Dermis blood vessel endothelial cell (primary cell): ENCODE measurements at regions not wholly inside any gene's neighbourhood (a gene's known extent, or its start where the extent isn't known, plus 50 kb on each side); places are given as distances from the start of the nearest gene placed in this dataset.
"Not testable (repeated sequence)": the region's sequence is repeated elsewhere in the genome, so short reads cannot be mapped to it uniquely, and the experiment has no call there.

Source experiments
- DNase-seq: peaks from one replicate; pipeline ENCODE4 v3.0.0; 2010

GRCh38 chr13:23947893-23948292 is 50.6 kb upstream of the C1QTNF9B start:
- DNase-seq = no peak

DNA sequence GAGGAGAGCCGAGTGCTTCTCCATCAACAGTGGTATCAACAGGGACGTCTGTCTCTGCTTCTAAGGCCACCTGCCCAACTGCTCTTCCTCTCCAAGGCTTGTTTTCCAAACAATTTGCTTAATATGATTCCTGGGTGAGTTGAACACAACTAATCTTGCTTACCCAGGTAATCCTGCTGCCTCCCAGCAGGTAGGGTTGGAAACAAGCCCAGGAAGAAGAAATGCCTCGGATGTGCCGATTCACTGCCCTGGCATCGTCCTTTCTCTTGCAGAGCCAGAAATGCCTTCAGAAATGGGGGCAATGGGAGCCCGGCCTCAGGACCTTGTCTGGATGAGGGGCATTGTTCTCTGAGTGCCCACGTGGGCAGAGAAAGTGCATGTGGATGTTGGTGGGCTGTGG is 51.9 kb upstream of the C1QTNF9B start:
- no peak for DNase-seq

GRCh38 chr13:23949736-23950135 is 52.4 kb upstream of the C1QTNF9B start:
- no peak for DNase-seq

DNA sequence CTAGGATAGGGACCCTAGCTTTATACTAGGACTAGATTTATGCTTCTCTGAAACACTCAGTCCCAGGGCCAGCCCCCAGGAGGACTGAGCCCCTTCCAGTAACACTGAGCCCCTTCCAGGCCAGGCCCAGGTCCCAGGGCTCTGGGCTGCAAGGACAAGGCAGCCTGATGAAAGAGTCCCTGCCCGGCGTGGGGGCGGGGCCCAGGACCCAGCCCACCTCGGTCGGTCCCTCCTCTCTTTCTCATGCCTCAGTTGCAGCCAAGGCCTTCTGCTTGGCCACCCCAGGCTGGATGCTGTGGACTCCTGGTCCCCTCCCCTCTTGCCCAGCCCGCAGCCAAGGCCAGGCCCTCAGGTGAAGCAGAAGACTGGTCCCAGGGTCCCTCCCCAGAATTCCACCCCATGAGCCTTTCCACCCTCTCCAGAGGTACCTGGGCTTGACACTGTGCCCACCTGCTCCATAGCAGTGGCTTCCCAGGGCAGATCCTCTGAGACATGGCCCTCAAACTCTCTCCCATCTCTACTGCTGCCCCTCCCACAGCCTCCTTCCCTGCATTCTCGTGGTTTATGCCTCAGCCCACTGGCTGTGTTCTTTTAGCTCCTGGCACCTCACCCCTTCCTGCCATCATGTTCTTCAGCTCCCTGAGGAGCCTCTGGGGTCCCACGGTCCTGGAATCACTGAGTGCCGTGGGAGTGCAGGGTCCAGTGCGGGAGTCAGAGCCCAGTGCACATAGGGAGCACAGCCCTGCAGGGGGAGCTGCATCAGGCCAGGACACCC is 53.6 kb upstream of the C1QTNF9B start:
- no peak for DNase-seq

GRCh38 chr13:23952796-23953195 is 55.5 kb upstream of the C1QTNF9B start:
- no peak for DNase-seq

DNA sequence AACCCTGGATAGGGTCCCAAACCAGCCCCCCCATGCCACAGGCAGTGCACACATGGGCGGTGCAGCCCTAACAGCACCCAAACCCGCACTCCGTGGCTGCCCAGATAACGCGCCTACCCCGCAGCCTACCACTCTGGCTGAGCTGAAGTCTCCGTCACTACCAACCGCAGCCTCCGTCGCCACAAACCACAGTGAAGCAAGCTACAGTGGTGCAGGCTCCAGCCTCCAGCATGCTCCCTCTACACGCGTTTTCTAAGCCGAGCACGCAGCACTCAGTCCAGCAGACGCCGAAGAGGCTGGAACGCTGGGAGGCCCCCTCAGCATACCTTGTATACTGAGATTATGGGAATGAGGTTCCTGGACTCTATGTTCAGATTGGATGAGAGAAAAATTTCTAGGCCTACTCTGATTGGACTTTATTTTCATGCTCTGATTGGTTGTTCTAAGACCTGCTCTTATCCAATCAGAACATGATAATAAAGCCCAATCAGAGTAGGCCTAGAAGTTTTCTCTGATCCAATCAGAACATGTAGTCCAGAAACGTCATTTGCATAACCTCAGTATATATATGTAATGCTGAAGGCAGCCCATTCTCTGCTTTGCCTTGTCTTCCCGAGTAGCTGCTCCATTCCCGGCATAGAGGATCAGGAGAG is 56.7 kb upstream of the C1QTNF9B start:
- DNase-seq = no peak

- no peak for DNase-seq
These were observed 57.8 kb upstream of the C1QTNF9B start for GRCh38 chr13:23955064-23955463.

DNA sequence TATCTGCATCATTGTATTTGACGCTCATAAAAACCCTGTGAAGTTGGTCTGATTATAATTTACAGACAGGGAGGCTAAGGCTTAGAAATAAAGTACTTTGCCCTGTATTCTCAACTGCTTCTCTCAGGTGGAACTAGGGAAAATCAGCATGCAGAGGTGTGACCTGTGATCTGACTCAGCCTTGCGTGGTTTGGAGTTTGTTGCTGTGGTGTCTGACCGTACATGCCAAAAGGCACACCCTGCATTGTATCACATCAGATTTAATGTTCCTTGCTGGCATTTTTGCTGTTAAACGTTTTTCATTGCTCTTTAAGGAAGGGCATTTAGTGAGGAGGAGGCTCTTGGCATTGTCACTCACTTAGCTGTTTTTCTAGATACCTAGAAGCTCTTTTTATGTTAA is 58.8 kb upstream of the C1QTNF9B start:
- no peak for DNase-seq

- no peak for DNase-seq
These were observed 60.7 kb upstream of the C1QTNF9B start for GRCh38 chr13:23957981-23958380.

GRCh38 chr13:23959231-23959862 is 62.0 kb upstream of the C1QTNF9B start:
- DNase-seq = no peak

DNA sequence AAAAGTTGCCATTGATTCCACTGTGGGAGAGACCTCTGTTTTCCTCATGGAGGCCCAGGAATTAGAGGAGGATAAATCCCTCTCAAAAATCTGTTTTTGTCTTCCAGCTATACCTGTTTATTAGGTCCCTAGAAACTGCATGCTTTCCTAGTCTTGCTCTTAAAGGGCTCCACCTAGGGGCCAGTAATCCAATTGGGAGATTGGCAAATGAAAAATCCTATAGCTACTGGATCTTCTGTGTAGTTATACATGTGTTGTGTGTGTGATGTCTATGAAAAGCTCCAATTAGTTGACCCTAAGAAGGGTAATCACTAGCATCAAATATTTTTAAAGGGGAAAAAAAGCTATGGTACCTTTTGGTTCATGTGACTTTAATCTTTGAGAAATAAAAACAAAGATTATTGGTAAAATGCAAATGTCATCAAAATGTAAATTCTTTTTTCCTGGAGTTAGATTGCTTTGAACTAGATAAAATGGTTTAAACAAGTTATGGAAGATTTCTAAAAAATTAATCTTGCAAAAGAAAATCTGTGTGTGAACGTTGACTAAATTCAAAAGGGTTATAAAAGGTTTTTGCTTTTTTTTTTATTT is 63.4 kb upstream of the C1QTNF9B start:
- peak; percentile 66 for DNase-seq

DNA sequence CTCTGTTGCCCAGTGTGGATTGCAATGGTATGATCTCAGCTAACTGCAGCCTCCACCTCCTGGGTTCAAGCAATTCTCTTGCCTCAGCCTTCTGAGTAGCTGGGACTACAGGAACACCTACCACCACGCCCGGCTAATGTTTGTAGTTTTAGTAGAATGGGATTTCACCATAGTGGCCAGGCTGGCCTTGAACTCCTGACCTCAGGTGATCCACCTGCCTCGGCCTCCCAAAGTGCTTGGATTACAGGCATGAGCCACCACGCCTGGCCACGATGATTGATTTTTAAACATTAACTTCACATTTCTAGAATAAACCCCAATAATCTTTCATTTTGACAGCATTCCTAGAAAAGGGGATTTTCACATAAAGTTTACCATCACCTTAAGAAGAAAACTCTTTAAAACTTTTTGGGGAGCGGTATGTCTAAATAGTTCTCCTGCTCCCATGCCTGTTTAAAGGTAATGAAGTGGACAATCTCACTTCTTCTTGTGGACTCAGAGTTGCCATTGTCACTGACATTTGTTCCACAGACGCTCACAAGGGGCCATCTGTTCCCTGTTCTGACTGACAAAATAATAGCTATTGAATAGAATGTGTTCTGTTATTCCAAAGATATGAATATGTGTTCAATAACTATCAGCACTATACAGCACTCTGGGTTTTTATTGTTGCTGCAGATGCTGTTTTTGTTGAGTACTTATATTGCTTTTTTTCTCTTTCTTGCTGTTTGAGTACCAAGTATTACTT is 66.1 kb upstream of the C1QTNF9B start:
- DNase-seq = no peak

DNA sequence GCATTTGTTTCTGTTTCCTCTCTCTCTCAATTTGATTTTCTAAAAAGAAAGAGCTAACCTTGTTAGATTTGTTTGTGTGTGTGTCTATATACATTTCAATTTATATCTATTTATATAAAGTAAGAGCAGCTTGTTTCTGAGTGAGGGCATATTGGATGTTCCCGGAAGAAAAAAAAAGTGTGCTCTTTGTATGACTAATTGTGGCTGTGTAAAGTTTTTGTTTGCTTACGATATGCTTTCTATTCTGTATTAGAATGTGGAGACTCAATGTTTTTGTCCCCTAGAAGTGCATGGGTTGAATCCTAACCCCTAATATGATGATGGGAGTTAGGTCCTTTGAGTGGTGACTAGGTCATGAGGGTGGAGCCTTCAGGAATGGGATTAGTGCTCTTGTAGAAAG is 66.6 kb upstream of the C1QTNF9B start:
- no peak for DNase-seq

DNA sequence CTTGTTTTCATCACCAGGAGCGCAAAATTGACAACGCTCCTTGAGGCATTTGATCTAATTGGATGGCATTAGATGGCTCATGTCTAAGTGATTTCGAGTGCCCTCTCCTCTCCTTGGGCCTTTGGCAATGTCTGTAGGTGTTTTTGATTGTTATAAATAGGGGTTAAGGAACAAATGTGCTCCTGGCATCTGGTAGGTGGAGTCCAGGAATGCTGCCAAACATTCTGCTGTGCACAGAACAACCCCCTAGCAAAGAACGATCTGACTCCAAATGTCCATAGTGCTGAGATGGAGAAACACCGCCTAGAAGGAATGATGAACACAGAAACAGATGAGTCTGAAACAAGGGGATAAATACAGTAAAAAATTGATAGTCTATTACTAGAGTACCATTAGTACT is 68.0 kb upstream of the C1QTNF9B start:
- no peak for DNase-seq

DNA sequence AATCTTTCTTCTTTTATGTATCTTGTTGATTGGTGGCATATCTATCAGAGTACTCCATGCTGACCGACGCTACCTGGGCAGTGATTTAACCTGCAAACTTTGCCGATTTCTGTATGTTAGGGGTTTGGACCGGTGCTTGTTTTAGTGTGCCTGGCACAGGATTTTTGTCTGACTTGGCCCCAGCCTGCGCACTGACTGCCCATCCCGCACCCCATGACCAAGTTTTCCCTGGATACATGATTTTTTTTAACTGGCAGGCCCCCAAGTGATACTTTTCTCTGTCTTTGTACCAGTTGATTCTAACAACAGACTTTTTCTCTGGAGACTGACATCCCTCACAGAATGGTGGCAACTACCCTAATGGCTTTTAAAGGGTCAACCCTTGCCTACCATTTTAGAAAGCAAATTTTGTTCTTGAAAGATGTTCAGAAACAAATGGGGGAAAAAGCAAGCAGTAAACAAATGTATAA is 69.0 kb upstream of the C1QTNF9B start:
- DNase-seq = no peak

DNA sequence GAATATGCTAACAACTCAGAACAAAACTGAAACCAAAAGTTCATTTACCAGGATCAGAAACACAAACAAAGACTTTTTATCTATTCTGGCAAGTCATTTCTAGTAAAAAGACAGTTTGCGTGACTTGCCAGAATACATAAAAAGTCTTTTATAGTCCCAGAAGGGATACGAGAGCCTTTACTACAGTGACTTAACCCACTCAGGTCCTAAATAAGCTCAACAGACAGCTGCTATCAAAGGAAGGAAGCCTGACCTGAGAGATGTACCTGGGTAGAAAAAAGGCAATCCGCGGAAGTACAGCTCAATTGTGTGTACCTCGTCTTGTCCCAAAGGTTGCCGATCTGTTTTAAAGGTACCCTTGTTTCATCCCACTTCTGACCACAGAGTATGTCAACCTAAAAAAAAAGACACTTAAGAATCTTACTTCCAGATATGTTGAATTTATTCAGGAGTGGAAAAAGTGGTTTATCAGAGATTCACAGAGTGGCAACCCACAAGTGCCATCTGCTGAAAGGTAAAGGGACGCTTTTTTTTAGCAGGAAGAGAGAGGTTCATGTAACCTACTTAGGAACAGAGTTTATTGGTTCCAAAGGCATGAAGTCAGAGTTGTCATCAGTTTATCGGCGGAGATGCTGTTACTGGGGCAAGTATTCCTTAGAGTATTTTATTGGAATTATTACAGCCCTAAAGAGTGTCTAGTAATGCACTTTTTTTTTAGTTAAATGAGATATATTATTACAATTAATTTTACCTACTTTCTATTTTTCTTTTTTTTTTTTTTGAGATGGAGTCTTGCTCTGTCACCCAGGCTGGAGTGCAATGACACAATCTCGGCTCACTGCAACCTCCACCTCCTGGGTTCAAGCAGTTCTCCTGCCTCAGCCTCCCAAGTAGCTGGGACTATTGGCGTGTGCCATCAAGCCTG is 69.7 kb upstream of the C1QTNF9B start:
- no peak for DNase-seq

- DNase-seq = not testable (repeated sequence)
These were observed 70.5 kb upstream of the C1QTNF9B start for GRCh38 chr13:23967792-23968191.

DNA sequence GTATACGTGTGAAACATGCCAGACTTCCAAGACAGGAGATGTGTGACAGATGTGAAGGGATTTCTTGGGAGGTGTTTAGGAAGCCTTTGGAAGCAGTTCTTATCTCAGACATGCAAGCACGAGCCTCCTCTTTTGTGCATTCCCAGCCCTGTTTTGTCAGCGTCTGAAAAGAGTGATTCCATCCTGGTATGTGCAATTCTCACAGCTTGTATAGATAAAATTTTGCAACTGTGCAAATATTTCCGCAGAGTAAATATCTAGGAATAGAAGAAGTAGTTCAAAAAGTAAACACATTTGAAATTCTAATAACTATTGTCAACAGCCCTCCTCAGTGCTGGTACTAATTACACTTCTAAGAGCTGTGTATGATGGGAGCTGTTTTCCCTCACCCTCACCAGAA is 72.3 kb upstream of the C1QTNF9B start:
- DNase-seq = no peak

DNA sequence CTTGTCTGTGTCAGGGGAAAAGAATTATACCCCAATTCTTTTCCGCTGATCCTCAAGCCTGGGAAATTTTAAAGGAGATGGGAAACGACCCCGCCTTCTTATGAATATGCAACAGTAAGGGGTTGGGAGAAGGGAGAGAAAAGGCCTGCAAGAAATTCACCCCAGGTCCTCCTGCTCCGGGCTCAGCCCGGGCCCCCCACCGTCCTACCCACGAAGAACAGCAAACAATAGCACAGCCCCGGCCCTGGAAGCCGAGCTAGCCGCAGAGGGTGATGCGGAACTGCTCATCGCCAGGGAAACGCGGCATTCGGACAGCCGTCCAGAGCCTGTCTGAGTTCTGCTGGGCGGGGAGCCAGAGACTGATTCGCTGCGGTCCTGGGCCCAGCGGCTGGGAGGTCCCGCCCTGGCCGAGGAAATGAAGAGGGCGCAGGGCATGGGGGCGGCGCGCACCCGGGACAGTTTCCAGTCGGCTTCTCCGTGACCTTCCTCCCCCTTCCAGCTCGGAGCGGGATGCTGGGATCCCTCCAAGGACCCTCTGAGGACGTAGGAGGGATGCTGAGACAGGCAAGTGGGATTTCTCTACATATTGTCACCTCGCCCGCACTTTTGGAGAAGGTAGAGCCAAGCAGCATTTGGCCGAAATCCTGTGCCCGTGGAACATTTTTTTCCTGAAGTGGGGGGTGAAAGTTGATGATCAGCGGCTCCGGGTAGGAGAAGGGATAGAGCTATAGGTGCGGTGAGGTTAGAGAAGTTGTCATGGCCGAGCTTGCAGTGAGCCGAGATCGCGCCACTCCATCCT is 82.3 kb upstream of the C1QTNF9B start:
- peak; percentile 70 for DNase-seq

DNA sequence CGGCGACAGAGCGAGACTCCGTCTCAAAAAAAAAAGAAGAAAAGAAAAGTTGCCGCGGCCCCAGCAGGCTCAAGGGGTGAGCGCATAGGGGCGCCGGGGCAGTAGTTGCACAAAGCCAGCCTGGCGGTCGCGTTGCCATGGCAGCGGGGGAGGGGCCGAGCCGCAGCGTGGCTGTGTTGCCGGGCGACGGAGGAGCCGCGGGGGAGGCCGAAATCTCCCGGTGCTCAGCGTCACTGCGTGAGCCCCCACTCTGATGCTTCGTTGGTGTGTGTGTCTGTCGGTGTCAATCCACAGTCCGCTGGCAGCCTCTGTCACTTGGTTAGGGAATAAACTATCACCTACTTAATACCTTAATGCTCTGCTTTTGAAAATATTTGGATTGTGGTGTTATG is 82.9 kb upstream of the C1QTNF9B start:
- peak; percentile 71 for DNase-seq

DNA sequence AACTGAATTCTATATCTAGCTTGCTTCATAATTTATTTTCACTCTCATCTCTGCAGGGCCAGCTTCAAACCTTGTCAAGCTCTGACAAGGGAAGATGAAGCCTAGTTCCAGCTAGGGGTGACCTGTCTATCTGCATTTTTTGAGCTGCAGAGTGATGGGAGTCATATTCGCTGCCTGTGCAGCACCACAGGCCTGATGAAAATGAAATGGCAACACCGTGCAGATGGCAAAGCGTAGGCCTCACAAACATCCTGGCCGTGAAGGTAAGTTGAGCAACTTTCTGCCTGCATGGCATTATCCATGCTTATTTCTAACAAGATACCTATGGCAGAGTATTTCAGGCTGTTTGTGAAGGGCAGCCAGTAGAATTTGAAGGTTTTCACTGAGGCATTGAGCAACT is 86.4 kb upstream of the C1QTNF9B start:
- DNase-seq = no peak
